ENCODE measurements at regions not wholly inside any gene's neighbourhood (a gene's known extent, or its start where the extent isn't known, plus 50 kb on each side); places are given as distances from the start of the nearest gene placed in this dataset.

- no peaks in the 10 kb centered on the region for H3K36me3 ChIP-seq (ENCODE audit: control insufficient read depth in 1 of 2, insufficient read depth in 2 of 2, low read length in 2 of 2)
- no peaks in the 10 kb centered on the region for H4K20me1 ChIP-seq (ENCODE audit: insufficient read depth)
- no TSS peak for BruUV-seq (replicated peaks)
- H3K79me2 ChIP-seq (ENCODE audit: insufficient read depth, low read length): no peaks in the 10 kb centered on the region
- ChIA-PET CTCF (interaction anchor here (0.7 kb wide), 1 partner anchor 19 kb away, joined by 3 read pairs; no protein-coding TSS in a partner anchor), RAD21 (ENCODE audit: low non-redundant PET in 1 of 2, low total read pairs in 2 of 2, uncharacterized antibody in 2 of 2, unreplicated experiment in 2 of 2) (no interaction called here), POLR2A (no interaction called here)
- peaks cover 44% of the 10 kb centered on the region for H3K27me3 ChIP-seq (ENCODE audit: insufficient read depth, low read length)
- no peaks in the 10 kb centered on the region for H3K4me1 ChIP-seq (ENCODE audit: control insufficient read depth in 1 of 2, insufficient read depth in 2 of 2, low read length in 2 of 2)
- intact Hi-C loops (cut with micrococcal nuclease): no loop called here
- ATAC-seq: no peak
- H3K4me2 ChIP-seq (ENCODE audit: low read length): no peak overlapping the region
- H3K9ac ChIP-seq (ENCODE audit: low read length): no peak overlapping the region
- no peaks in the 10 kb centered on the region for H3K9me3 ChIP-seq (ENCODE audit: control insufficient read depth in 1 of 2, insufficient read depth in 1 of 2, low read depth in 1 of 2, low read length in 2 of 2)
- H3K27ac ChIP-seq (ENCODE audit: low read depth, low read length): no peak overlapping the region
- no peak for TF ChIP-seq ELF1 (IDR thresholded peaks at IDR 0.05; ENCODE audit: borderline replicate concordance, low read depth)
- H2AFZ ChIP-seq (ENCODE audit: low read depth, low read length, poor library complexity, severe bottlenecking): no peak overlapping the region
- no peaks in the 10 kb centered on the region for H3K9me2 ChIP-seq (ENCODE audit: insufficient read depth)
- DNase-seq (ENCODE audit: low read depth, low spot score): no peak
- H3K4me3 ChIP-seq (replicated peaks in 1 of 2; ENCODE audit: low read depth in 1 of 2, low read length in 2 of 2): no peak overlapping the region
Measured at GRCh38 chr10:128599030-128599429, 472.8 kb upstream of the MKI67 start.

- H3K4me2 ChIP-seq (ENCODE audit: low read length): no peak overlapping the region
- H2AFZ ChIP-seq (ENCODE audit: low read depth, low read length, poor library complexity, severe bottlenecking): no peak overlapping the region
- no peaks in the 10 kb centered on the region for H4K20me1 ChIP-seq (ENCODE audit: insufficient read depth)
- H3K79me2 ChIP-seq (ENCODE audit: insufficient read depth, low read length): no peaks in the 10 kb centered on the region
- H3K27ac ChIP-seq (ENCODE audit: low read depth, low read length): no peak overlapping the region
- no peaks in the 10 kb centered on the region for H3K4me1 ChIP-seq (ENCODE audit: control insufficient read depth in 1 of 2, insufficient read depth in 2 of 2, low read length in 2 of 2)
- POLR2A ChIA-PET: no interaction called here
- RAD21 ChIA-PET (ENCODE audit: low non-redundant PET in 1 of 2, low total read pairs in 2 of 2, uncharacterized antibody in 2 of 2, unreplicated experiment in 2 of 2): no interaction called here
- TF ChIP-seq EZH2 (IDR thresholded peaks at IDR 0.05) (no peak), RAD21 (IDR thresholded peaks at IDR 0.05; ENCODE audit: low read depth) (no peak), SIN3A (IDR thresholded peaks at IDR 0.05; ENCODE audit: low read depth) (no peak), POLR2AphosphoS5 (IDR thresholded peaks at IDR 0.05; ENCODE audit: low read depth, low read length) (no peak), MAX (IDR thresholded peaks at IDR 0.05) (no peak), TCF7L2 (IDR thresholded peaks at IDR 0.05; ENCODE audit: borderline replicate concordance, extremely low read depth, insufficient read depth, insufficient read length) (no peak), SRF (IDR thresholded peaks at IDR 0.05; ENCODE audit: low read depth) (no peak), FOSL1 (IDR thresholded peaks at IDR 0.05; ENCODE audit: low read depth) (no peak), ZFX (IDR thresholded peaks at IDR 0.05) (no peak), POLR2A (IDR thresholded peaks at IDR 0.05; ENCODE audit: borderline replicate concordance, extremely low read depth, insufficient read depth, insufficient read length) (no peak), YY1 (IDR thresholded peaks at IDR 0.05; ENCODE audit: extremely low read depth, insufficient replicate concordance, low read depth, low read length) (no peak), ELF1 (IDR thresholded peaks at IDR 0.05; ENCODE audit: borderline replicate concordance, low read depth) (no peak), ZBTB33 (IDR thresholded peaks at IDR 0.05; ENCODE audit: extremely low read depth, insufficient replicate concordance, low read length) (no peak), JUND (IDR thresholded peaks at IDR 0.05) (no peak), CEBPB (IDR thresholded peaks at IDR 0.05; ENCODE audit: low read depth) (no peak), ZNF274 (IDR thresholded peaks at IDR 0.05; ENCODE audit: low read depth, low read length) (no peak), EGR1 (IDR thresholded peaks at IDR 0.05; ENCODE audit: low read depth) (no peak)
- TF ChIP-seq, protein P1, sequence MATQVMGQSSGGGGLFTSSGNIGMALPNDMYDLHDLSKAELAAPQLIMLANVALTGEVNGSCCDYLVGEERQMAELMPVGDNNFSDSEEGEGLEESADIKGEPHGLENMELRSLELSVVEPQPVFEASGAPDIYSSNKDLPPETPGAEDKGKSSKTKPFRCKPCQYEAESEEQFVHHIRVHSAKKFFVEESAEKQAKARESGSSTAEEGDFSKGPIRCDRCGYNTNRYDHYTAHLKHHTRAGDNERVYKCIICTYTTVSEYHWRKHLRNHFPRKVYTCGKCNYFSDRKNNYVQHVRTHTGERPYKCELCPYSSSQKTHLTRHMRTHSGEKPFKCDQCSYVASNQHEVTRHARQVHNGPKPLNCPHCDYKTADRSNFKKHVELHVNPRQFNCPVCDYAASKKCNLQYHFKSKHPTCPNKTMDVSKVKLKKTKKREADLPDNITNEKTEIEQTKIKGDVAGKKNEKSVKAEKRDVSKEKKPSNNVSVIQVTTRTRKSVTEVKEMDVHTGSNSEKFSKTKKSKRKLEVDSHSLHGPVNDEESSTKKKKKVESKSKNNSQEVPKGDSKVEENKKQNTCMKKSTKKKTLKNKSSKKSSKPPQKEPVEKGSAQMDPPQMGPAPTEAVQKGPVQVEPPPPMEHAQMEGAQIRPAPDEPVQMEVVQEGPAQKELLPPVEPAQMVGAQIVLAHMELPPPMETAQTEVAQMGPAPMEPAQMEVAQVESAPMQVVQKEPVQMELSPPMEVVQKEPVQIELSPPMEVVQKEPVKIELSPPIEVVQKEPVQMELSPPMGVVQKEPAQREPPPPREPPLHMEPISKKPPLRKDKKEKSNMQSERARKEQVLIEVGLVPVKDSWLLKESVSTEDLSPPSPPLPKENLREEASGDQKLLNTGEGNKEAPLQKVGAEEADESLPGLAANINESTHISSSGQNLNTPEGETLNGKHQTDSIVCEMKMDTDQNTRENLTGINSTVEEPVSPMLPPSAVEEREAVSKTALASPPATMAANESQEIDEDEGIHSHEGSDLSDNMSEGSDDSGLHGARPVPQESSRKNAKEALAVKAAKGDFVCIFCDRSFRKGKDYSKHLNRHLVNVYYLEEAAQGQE (IDR thresholded peaks at IDR 0.05; ENCODE audit: low read depth): no peak
- intact Hi-C loops (cut with micrococcal nuclease): no loop called here
- peaks cover 44% of the 10 kb centered on the region for H3K27me3 ChIP-seq (ENCODE audit: insufficient read depth, low read length)
- CTCF ChIA-PET: no interaction called here
- BruUV-seq (replicated peaks): no TSS peak
- H3K4me3 ChIP-seq (replicated peaks in 1 of 2; ENCODE audit: low read depth in 1 of 2, low read length in 2 of 2): no peak overlapping the region
- no peak for ATAC-seq
- no peaks in the 10 kb centered on the region for H3K9me3 ChIP-seq (ENCODE audit: control insufficient read depth in 1 of 2, insufficient read depth in 1 of 2, low read depth in 1 of 2, low read length in 2 of 2)
- H3K36me3 ChIP-seq (ENCODE audit: control insufficient read depth in 1 of 2, insufficient read depth in 2 of 2, low read length in 2 of 2): no peaks in the 10 kb centered on the region
- no peak overlapping the region for H3K9ac ChIP-seq (ENCODE audit: low read length)
- no peak for DNase-seq (ENCODE audit: low read depth, low spot score)
- no peaks in the 10 kb centered on the region for H3K9me2 ChIP-seq (ENCODE audit: insufficient read depth)
Measured at GRCh38 chr10:128599538-128599937, 473.3 kb upstream of the MKI67 start.
